ENCODE measurements at regions not wholly inside any gene's neighbourhood (a gene's known extent, or its start where the extent isn't known, plus 50 kb on each side); places are given as distances from the start of the nearest gene placed in this dataset.

- TF ChIP-seq CTCF (IDR thresholded peaks at IDR 0.05), result no peak
Observed at GRCh38 chr13:84191139-84191538, 308.9 kb upstream of the SLITRK1 start.

- TF ChIP-seq CTCF (IDR thresholded peaks at IDR 0.05), result no peak
Observed at GRCh38 chr13:84187626-84188025, 305.4 kb upstream of the SLITRK1 start.

GRCh38 chr13:84139561-84140158 lies 257.4 kb upstream of the SLITRK1 start:
- TF ChIP-seq CTCF (IDR thresholded peaks at IDR 0.05), result no peak

GRCh38 chr13:84137292-84137691 lies 255.0 kb upstream of the SLITRK1 start:
- TF ChIP-seq CTCF (IDR thresholded peaks at IDR 0.05), result no peak

GRCh38 chr13:84136582-84136981 lies 254.3 kb upstream of the SLITRK1 start:
- TF ChIP-seq CTCF (IDR thresholded peaks at IDR 0.05), result no peak

GRCh38 chr13:84132491-84132890 lies 250.2 kb upstream of the SLITRK1 start:
- TF ChIP-seq CTCF (IDR thresholded peaks at IDR 0.05), result no peak

- no peak for TF ChIP-seq CTCF (IDR thresholded peaks at IDR 0.05)
Observed at GRCh38 chr13:84131249-84131648, 249.0 kb upstream of the SLITRK1 start.

Data from LNCAP (cell line).